HCT116 (cell line): ENCODE measurements at regions not wholly inside any gene's neighbourhood (a gene's known extent, or its start where the extent isn't known, plus 50 kb on each side); places are given as distances from the start of the nearest gene placed in this dataset.

Experiments used
- ATAC-seq: fragments of 200-7000 bp; cut with Tn5 transposase; 2 replicates; pipeline ENCODE4 v1.9.1; 2020; ENCODE audit warnings: mild to moderate bottlenecking, moderate library complexity
- BruUV-seq: library from RNA; stranded (reverse); fragments of 400-500 nt; replicated peaks from 2 replicates; lab custom pipeline; 2021; lab: Mats Ljungman, UMichigan
- CTCF ChIA-PET: fragments of 300-600 bp; sonication (Branson Sonifier 250); formaldehyde crosslinking; loops from one replicate; lab custom pipeline; 2021; ENCODE audit warnings: antibody characterized with exemption; lab: Charles Lee
- POLR2A ChIA-PET: fragments of 300-600, 350-600 bp; sonication (Branson Sonifier 250); formaldehyde crosslinking; loops from one replicate; lab custom pipeline; 2021; ENCODE audit warnings: antibody characterized with exemption; lab: Charles Lee
- RAD21 ChIA-PET, 2 experiments: fragments of 300-600 bp; sonication (Branson Sonifier 250); formaldehyde crosslinking; loops; one replicate each; lab custom pipeline; 2023; ENCODE audit warnings: low total read pairs in 2 of 2; ENCODE audit not compliant: uncharacterized antibody in 2 of 2, unreplicated experiment in 2 of 2, low non-redundant PET in 1 of 2; lab: Charles Lee
- DNase-seq: peaks from one replicate; pipeline ENCODE4 v3.0.0-alpha.2; 2010; ENCODE audit warnings: low read depth, low spot score
- H2AFZ ChIP-seq: fragments of 200-600 bp; shearing (Covaris generic), sonication (generic); 2 replicates; pipeline ENCODE4 v1.6.1; 2017; ENCODE audit warnings: low read depth, mixed run types, mixed read lengths, antibody characterized with exemption, low read length; ENCODE audit not compliant: poor library complexity, severe bottlenecking
- H3K27ac ChIP-seq: 2 replicates; pipeline ENCODE4 v1.5.1; 2012; ENCODE audit warnings: low read depth, low read length
- H3K27me3 ChIP-seq: fragments of 200-600 bp; sonication (generic); 2 replicates; pipeline ENCODE4 v1.6.1; 2016; ENCODE audit warnings: mixed run types, low read length, mixed read lengths; ENCODE audit not compliant: insufficient read depth
- H3K36me3 ChIP-seq, 2 experiments: fragments of 200-500 bp in 1 of 2; fragments of 200-600 bp in 1 of 2; sonication (Bioruptor generic) in 1 of 2; sonication (generic) in 1 of 2; 2 replicates each; pipeline versions ENCODE4 v1.5.1 to v1.6.1; 2014 to 2016; ENCODE audit warnings: low read length in 2 of 2, inconsistent platforms in 1 of 2, mixed read lengths in 1 of 2, mixed run types in 1 of 2; ENCODE audit not compliant: insufficient read depth in 2 of 2, control insufficient read depth in 1 of 2
- H3K4me1 ChIP-seq, 2 experiments: fragments of 200-600 bp in 1 of 2; sonication (generic) in 1 of 2; 2 replicates each; pipeline versions ENCODE4 v1.5.1 to v1.6.1; 2012 to 2017; ENCODE audit warnings: low read length in 2 of 2, inconsistent platforms in 1 of 2, mild to moderate bottlenecking in 1 of 2, mixed read lengths in 1 of 2, mixed run types in 1 of 2, moderate library complexity in 1 of 2; ENCODE audit not compliant: insufficient read depth in 2 of 2, control insufficient read depth in 1 of 2
- H3K4me2 ChIP-seq: fragments of 200-600 bp; sonication (generic); 2 replicates; pipeline ENCODE4 v1.6.1; 2017; ENCODE audit warnings: mixed run types, low read length, mixed read lengths
- H3K4me3 ChIP-seq, 2 experiments: fragments of 200-600 bp in 1 of 2; sonication (generic) in 1 of 2; replicated peaks in 1 of 2; 2 replicates each; pipeline ENCODE4 v1.5.1; 2011 to 2016; ENCODE audit warnings: low read length in 2 of 2, control low read depth in 1 of 2, low read depth in 1 of 2, mild to moderate bottlenecking in 1 of 2, mixed read lengths in 1 of 2, mixed run types in 1 of 2
- H3K79me2 ChIP-seq: fragments of 200-600 bp; sonication (generic); 2 replicates; pipeline ENCODE4 v1.6.1; 2017; ENCODE audit warnings: mild to moderate bottlenecking, mixed run types, low read length, moderate library complexity, mixed read lengths; ENCODE audit not compliant: insufficient read depth
- H3K9ac ChIP-seq: fragments of 200-600 bp; sonication (generic); 2 replicates; pipeline ENCODE4 v1.6.1; 2016; ENCODE audit warnings: low read length, mixed read lengths
- H3K9me2 ChIP-seq: fragments of 200-600 bp; sonication (generic), shearing (Covaris generic); 2 replicates; pipeline ENCODE4 v1.6.1; 2017; ENCODE audit warnings: mixed run types, mild to moderate bottlenecking, moderate library complexity; ENCODE audit not compliant: insufficient read depth
- H3K9me3 ChIP-seq, 2 experiments: fragments of 200-500 bp in 1 of 2; fragments of 200-600 bp in 1 of 2; sonication (Bioruptor generic) in 1 of 2; sonication (generic) in 1 of 2; 2 replicates each; pipeline ENCODE4 v1.6.1; 2014 to 2017; ENCODE audit warnings: low read length in 2 of 2, mixed read lengths in 2 of 2, inconsistent platforms in 1 of 2, low read depth in 1 of 2, mild to moderate bottlenecking in 1 of 2, mixed run types in 1 of 2, moderate library complexity in 1 of 2; ENCODE audit not compliant: control insufficient read depth in 1 of 2, insufficient read depth in 1 of 2
- H4K20me1 ChIP-seq: fragments of 200-600 bp; sonication (generic), shearing (Covaris generic); 2 replicates; pipeline ENCODE4 v1.6.1; 2017; ENCODE audit warnings: mixed run types, mild to moderate bottlenecking, moderate library complexity; ENCODE audit not compliant: insufficient read depth
- CEBPB ChIP-seq: IDR thresholded peaks from 2 replicates; pipeline ENCODE4 v1.6.1; 2012; ENCODE audit warnings: low read depth
- EGR1 ChIP-seq: IDR thresholded peaks from 2 replicates; pipeline ENCODE4 v1.6.1; 2012; ENCODE audit warnings: low read depth
- ELF1 ChIP-seq: IDR thresholded peaks from 2 replicates; pipeline ENCODE4 v1.6.1; 2012; ENCODE audit warnings: low read depth, borderline replicate concordance
- EZH2 ChIP-seq: fragments of 200-600 bp; sonication (generic); IDR thresholded peaks from 2 replicates; pipeline ENCODE4 v1.6.1; 2017; ENCODE audit warnings: antibody characterized with exemption, mixed run types
- FOSL1 ChIP-seq: IDR thresholded peaks from 2 replicates; pipeline ENCODE4 v1.6.1; 2012; ENCODE audit warnings: low read depth
- JUND ChIP-seq: IDR thresholded peaks from 2 replicates; pipeline ENCODE4 v1.6.1; 2012
- POLR2A ChIP-seq: IDR thresholded peaks from 2 replicates; pipeline ENCODE4 v1.7.0; 2011; ENCODE audit warnings: borderline replicate concordance; ENCODE audit not compliant: insufficient read depth, insufficient read length; ENCODE audit errors: extremely low read depth
- RAD21 ChIP-seq: IDR thresholded peaks from 2 replicates; pipeline ENCODE4 v1.6.1; 2012; ENCODE audit warnings: low read depth, mild to moderate bottlenecking
- SIN3A ChIP-seq: IDR thresholded peaks from 2 replicates; pipeline ENCODE4 v1.6.1; 2012; ENCODE audit warnings: low read depth
- SP1 ChIP-seq: IDR thresholded peaks from 2 replicates; pipeline ENCODE4 v1.6.1; 2012; ENCODE audit warnings: low read depth
- SRF ChIP-seq: IDR thresholded peaks from 2 replicates; pipeline ENCODE4 v1.6.1; 2012; ENCODE audit warnings: low read depth
- TCF7L2 ChIP-seq: IDR thresholded peaks from 2 replicates; pipeline ENCODE4 v1.7.0; 2011; ENCODE audit warnings: borderline replicate concordance, inconsistent platforms; ENCODE audit not compliant: insufficient read depth, insufficient read length; ENCODE audit errors: extremely low read depth
- YY1 ChIP-seq: IDR thresholded peaks from 2 replicates; pipeline ENCODE4 v1.6.1; 2011; ENCODE audit warnings: low read length, low read depth, moderate library complexity, mild to moderate bottlenecking; ENCODE audit not compliant: insufficient replicate concordance; ENCODE audit errors: extremely low read depth
- ZFX ChIP-seq: fragments of 450-650 bp; IDR thresholded peaks from 2 replicates; pipeline ENCODE4 v1.6.1; 2017
- ZNF274 ChIP-seq: fragments of 200-500 bp; sonication (Bioruptor generic); IDR thresholded peaks from 2 replicates; pipeline ENCODE4 v1.6.1; 2014; ENCODE audit warnings: mild to moderate bottlenecking, low read depth, low read length, inconsistent platforms
- intact Hi-C: fragments of 100-400 bp; cut with micrococcal nuclease; formaldehyde crosslinking; loops from 2 replicates; pipeline ENCODE4 v1.10.0; 2022
- TF ChIP-seq, protein P1 (sequence below): IDR thresholded peaks from 2 replicates; pipeline ENCODE4 v1.6.1; 2011; ENCODE audit warnings: mild to moderate bottlenecking, low read length, moderate library complexity; ENCODE audit not compliant: insufficient replicate concordance; ENCODE audit errors: extremely low read depth

DNA sequence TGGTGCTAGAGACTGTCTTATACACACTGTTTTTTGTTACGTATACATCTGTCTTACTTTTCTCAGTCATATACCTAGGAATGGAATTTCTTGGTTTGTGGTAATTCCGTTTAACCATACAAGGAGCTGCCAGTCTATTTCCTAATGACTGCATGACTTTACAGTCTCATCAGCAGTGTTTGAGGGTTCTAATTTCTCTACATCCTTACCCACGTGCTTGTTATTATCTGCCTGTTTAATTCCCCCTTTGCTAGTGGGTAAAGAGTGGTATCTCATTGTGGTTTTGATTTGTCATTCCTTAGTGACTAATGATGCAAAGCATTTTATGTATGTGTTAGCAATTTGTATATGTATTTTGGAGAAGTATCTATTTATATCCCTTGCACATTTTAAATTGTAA lies 1008.0 kb downstream of the FAM181B start:
- H3K9me2 ChIP-seq, result no peaks in the 10 kb centered on the region
- intact Hi-C loops, result no loop called here
- no peak overlapping the region for H3K4me3 ChIP-seq
- H3K9me3 ChIP-seq, result peaks cover 9 to 13% of the 10 kb centered on the region in 2 experiments; a peak in 3 of 4 replicates
- no peak overlapping the region for H3K4me2 ChIP-seq
- RAD21 ChIA-PET, result no interaction called here
- no peaks in the 10 kb centered on the region for H3K36me3 ChIP-seq
- TF ChIP-seq YY1 (no peak), EZH2 (no peak), CEBPB (no peak), TCF7L2 (no peak), ELF1 (no peak), RAD21 (no peak), SP1 (no peak), ZNF274 (no peak), SRF (no peak), FOSL1 (no peak), JUND (no peak), ZFX (no peak)
- TF ChIP-seq, all 23 proteins: peak for 0
- Histone ChIP-seq H4K20me1 (no peaks in the 10 kb centered on the region), H3K27ac (no peak overlapping the region), H3K9ac (no peak overlapping the region), H2AFZ (no peak overlapping the region), H3K4me1 (no peaks in the 10 kb centered on the region), H3K79me2 (no peaks in the 10 kb centered on the region), H3K27me3 (no peaks in the 10 kb centered on the region)
- no TSS peak for BruUV-seq
- POLR2A ChIA-PET, result no interaction called here
- no peak for DNase-seq
- no peak for ATAC-seq
- CTCF ChIA-PET, result no interaction called here

DNA sequence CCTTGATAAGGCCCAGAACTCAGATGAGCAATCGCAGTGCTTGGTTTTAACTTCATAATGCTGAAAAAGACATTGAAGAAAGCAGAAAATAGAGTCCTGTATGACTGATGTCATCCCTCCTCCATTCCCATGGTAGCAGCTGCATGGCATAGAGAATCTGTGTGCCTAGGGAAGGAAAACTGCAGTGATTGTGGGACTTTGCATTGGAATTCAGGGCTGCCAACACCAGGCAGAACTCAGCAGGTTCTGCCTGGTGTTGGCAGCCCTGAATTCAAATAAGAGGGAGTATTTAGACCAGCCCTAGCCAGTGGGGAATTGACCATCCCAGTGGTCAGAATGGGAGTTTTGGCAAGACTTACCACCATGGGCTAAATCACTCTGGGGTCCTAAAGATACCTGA lies 1016.0 kb downstream of the FAM181B start:
- Histone ChIP-seq H3K27me3 (no peaks in the 10 kb centered on the region), H2AFZ (no peak overlapping the region), H3K9me3 (peaks cover 6 to 19% of the 10 kb centered on the region in 2 experiments; a peak in 2 of 4 replicates), H3K9me2 (no peaks in the 10 kb centered on the region), H4K20me1 (no peaks in the 10 kb centered on the region), H3K27ac (no peak overlapping the region), H3K9ac (no peak overlapping the region), H3K36me3 (no peaks in the 10 kb centered on the region), H3K4me3 (no peak overlapping the region), H3K79me2 (no peaks in the 10 kb centered on the region), H3K4me1 (no peaks in the 10 kb centered on the region), H3K4me2 (no peak overlapping the region)
- ChIA-PET RAD21 (no interaction called here), CTCF (no interaction called here), POLR2A (no interaction called here)
- no peak for ATAC-seq
- BruUV-seq, result no TSS peak
- intact Hi-C loops, result no loop called here
- TF ChIP-seq, protein P1, sequence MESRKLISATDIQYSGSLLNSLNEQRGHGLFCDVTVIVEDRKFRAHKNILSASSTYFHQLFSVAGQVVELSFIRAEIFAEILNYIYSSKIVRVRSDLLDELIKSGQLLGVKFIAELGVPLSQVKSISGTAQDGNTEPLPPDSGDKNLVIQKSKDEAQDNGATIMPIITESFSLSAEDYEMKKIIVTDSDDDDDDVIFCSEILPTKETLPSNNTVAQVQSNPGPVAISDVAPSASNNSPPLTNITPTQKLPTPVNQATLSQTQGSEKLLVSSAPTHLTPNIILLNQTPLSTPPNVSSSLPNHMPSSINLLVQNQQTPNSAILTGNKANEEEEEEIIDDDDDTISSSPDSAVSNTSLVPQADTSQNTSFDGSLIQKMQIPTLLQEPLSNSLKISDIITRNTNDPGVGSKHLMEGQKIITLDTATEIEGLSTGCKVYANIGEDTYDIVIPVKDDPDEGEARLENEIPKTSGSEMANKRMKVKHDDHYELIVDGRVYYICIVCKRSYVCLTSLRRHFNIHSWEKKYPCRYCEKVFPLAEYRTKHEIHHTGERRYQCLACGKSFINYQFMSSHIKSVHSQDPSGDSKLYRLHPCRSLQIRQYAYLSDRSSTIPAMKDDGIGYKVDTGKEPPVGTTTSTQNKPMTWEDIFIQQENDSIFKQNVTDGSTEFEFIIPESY, result no peak
- no peak for TF ChIP-seq RAD21
- TF ChIP-seq SIN3A, result no peak
- no peak for TF ChIP-seq POLR2A
- TF ChIP-seq YY1, result no peak
- TF ChIP-seq EGR1, result no peak
- DNase-seq, result no peak
